ACC112 (cell line): ENCODE measurements at regions not wholly inside any gene's neighbourhood (a gene's known extent, or its start where the extent isn't known, plus 50 kb on each side); places are given as distances from the start of the nearest gene placed in this dataset.
"Not testable (repeated sequence)": the region's sequence is repeated elsewhere in the genome, so short reads cannot be mapped to it uniquely, and the experiment has no call there.

Experiments
- H2AFZ ChIP-seq: fragments of 200-600 bp; sonication (generic); one replicate; pipeline ENCODE4 v1.6.0; 2017; ENCODE audit warnings: antibody characterized with exemption, low read length; ENCODE audit not compliant: unreplicated experiment
- H3K27ac ChIP-seq: fragments of 200-600 bp; sonication (generic); 2 replicates; pipeline ENCODE4 v1.5.1; 2014; ENCODE audit warnings: low read depth, mild to moderate bottlenecking, antibody characterized with exemption, low read length, moderate library complexity
- H3K27me3 ChIP-seq: fragments of 200-600 bp; sonication (generic); 2 replicates; pipeline ENCODE4 v1.6.1; 2014; ENCODE audit warnings: mild to moderate bottlenecking, antibody characterized with exemption, low read length, moderate library complexity, mixed read lengths; ENCODE audit not compliant: insufficient read depth
- H3K36me3 ChIP-seq: fragments of 200-600 bp; sonication (generic); 2 replicates; pipeline ENCODE4 v1.6.1; 2016; ENCODE audit warnings: mild to moderate bottlenecking, antibody characterized with exemption, low read length, moderate library complexity, mixed read lengths; ENCODE audit not compliant: insufficient read depth
- H3K4me1 ChIP-seq: fragments of 200-600 bp; sonication (generic); one replicate; pipeline ENCODE4 v1.6.1; 2016; ENCODE audit warnings: low read length, mixed read lengths; ENCODE audit not compliant: insufficient read depth, unreplicated experiment, control insufficient read depth
- H3K4me3 ChIP-seq: fragments of 200-600 bp; sonication (generic); 2 replicates; pipeline ENCODE4 v1.5.1; 2014; ENCODE audit warnings: mild to moderate bottlenecking, low read depth, low read length
- H3K79me2 ChIP-seq: fragments of 200-600 bp; sonication (generic); one replicate; pipeline ENCODE4 v1.6.0; 2016; ENCODE audit warnings: low read length; ENCODE audit not compliant: control insufficient read depth, unreplicated experiment, insufficient read depth

DNA sequence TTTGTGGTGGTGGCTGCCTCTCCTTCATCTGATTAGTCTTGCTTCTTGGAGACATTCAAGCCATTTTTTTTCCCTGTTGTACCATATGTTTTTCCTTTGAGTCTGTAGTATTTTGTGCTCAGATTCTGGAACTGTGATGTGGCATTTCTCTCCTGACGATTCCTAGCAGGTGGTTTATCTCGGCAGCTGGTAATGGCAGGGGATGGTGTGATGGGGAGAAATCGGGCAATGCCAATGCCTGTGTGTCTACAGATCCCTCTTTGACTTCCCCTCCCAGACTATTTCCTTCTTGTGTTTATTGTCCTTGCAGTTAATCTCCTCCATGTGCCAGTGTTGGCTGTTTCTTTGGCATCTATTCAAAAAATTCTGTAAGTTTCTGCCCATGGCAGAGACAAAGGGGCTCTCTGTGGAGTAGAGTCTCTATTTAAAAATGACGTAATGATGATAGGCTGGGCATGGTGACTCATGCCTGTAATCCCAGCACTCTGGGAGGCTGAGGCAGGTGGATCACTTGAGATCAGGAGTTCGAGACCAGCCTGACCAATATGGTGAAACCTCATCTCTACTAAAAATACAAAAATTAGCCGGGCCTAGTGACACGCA lies 90.2 kb upstream of the ERCC4 start:
- no peaks in the 10 kb centered on the region for H3K4me1 ChIP-seq
- H2AFZ ChIP-seq: no peak overlapping the region

DNA sequence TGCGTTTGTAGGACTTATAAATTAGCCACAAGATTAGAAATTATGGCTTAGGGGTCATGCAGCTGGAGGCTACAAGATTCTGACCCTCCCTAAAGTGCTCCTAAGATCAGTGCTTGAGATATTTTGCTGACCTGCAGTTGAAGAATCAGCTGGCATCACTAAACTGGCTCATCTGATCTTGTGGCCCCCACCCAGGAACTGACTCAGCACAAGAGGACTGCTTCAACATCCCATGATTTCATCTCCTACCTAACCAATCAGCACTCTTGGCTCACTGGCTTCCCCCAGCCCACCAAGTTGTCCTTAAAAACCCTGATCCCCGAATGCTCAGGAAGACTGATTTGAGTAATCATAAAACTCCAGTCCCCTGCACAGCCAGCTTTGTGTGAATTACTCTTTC lies 86.4 kb upstream of the ERCC4 start:
- Histone ChIP-seq H3K27ac (no peak overlapping the region), H3K4me3 (no peak overlapping the region), H3K27me3 (no peaks in the 10 kb centered on the region; the same call in 1 of the 2 replicates), H3K79me2 (no peaks in the 10 kb centered on the region), H2AFZ (no peak overlapping the region), H3K36me3 (no peaks in the 10 kb centered on the region), H3K4me1 (no peaks in the 10 kb centered on the region)

More for the DNA sequence above, 90.2 kb upstream of the ERCC4 start:
- no peaks in the 10 kb centered on the region for H3K79me2 ChIP-seq
- H3K27me3 ChIP-seq: no peaks in the 10 kb centered on the region; the same call in 1 of the 2 replicates
- H3K27ac ChIP-seq: no peak overlapping the region
- H3K4me3 ChIP-seq: no peak overlapping the region
- H3K36me3 ChIP-seq: no peaks in the 10 kb centered on the region

DNA sequence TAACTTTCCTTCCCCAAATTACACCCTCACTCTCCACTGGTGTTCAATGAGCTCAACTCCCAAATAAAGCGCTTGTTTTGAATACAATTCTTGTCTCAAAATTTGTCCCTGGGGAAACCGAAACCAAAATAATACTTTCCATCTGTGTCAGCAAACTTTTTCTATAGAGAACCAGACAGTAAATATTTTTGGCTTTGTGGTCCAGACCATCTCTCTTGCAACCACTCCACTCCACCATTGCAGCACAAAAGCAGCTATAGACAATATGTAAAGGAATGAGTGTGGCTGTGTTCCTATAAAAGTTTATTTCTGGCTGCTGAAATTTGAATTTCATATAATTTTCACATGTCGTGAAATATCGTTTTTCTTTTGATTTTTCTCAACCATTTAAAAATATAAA lies 84.6 kb upstream of the ERCC4 start:
- no peak overlapping the region for H2AFZ ChIP-seq
- H3K4me1 ChIP-seq: no peaks in the 10 kb centered on the region
- H3K27ac ChIP-seq: no peak overlapping the region
- no peaks in the 10 kb centered on the region; the same call in 1 of the 2 replicates for H3K27me3 ChIP-seq
- H3K4me3 ChIP-seq: no peak overlapping the region
- H3K79me2 ChIP-seq: no peaks in the 10 kb centered on the region
- no peaks in the 10 kb centered on the region for H3K36me3 ChIP-seq

- H3K79me2 ChIP-seq: no peaks in the 10 kb centered on the region
- no peak overlapping the region for H3K27ac ChIP-seq
- H3K27me3 ChIP-seq: no peaks in the 10 kb centered on the region; the same call in 1 of the 2 replicates
- no peak overlapping the region for H2AFZ ChIP-seq
- H3K36me3 ChIP-seq: no peaks in the 10 kb centered on the region
- no peaks in the 10 kb centered on the region for H3K4me1 ChIP-seq
- H3K4me3 ChIP-seq: no peak overlapping the region
These were observed 83.8 kb upstream of the ERCC4 start for GRCh38 chr16:13835935-13836730.

DNA sequence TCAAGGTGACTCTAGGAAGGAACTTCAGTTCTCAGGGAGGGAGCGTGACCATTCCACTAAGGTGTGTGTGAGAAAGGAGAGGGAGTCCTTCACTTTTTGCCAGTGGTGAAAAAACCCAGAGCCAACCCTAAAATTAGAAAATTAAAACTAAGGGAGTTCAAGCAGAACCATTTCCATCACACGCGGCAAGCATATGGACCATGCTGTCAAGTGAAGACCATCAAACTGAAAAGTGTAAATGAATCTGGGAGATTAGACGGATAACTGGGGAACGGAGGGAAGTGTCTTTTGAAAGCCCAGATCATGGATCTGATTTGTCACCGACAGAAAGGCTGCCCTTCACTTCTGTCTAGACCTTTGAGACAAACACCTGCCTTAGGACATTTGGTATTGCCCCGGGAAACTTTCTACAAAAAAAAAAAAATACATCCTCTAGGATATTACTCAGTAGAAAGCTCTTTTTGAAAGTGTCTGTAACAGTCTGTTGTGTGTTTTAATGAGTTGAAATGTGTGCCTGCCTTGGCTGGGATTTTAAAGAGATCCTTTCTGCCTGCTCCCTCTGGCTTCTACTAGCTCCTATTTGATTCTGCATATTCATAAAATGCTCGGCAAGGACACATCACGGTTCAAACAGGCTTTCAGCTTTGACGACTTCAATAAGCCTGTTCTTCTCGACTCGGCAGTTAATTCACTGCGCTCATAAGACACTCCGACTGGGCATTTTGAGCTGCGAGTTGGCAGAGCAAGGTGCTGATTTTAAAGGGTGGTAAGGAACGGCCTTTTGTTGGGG lies 81.4 kb upstream of the ERCC4 start:
- Histone ChIP-seq H2AFZ (no peak overlapping the region), H3K36me3 (no peaks in the 10 kb centered on the region), H3K27me3 (no peaks in the 10 kb centered on the region; the same call in 1 of the 2 replicates), H3K4me1 (no peaks in the 10 kb centered on the region), H3K4me3 (no peak overlapping the region), H3K27ac (no peak overlapping the region), H3K79me2 (no peaks in the 10 kb centered on the region)

GRCh38 chr16:13839577-13839976 lies 80.4 kb upstream of the ERCC4 start:
- H3K27me3 ChIP-seq: no peaks in the 10 kb centered on the region; the same call in 1 of the 2 replicates
- no peaks in the 10 kb centered on the region for H3K36me3 ChIP-seq
- H3K79me2 ChIP-seq: no peaks in the 10 kb centered on the region
- H2AFZ ChIP-seq: no peak overlapping the region
- H3K27ac ChIP-seq: no peak overlapping the region
- H3K4me1 ChIP-seq: no peaks in the 10 kb centered on the region
- no peak overlapping the region for H3K4me3 ChIP-seq

- Histone ChIP-seq H3K4me1 (no peaks in the 10 kb centered on the region), H2AFZ (no peak overlapping the region), H3K79me2 (no peaks in the 10 kb centered on the region), H3K4me3 (no peak overlapping the region), H3K27me3 (peaks cover 9% of the 10 kb centered on the region; the same call in 1 of the 2 replicates), H3K36me3 (no peaks in the 10 kb centered on the region), H3K27ac (no peak overlapping the region)
These were observed 74.7 kb upstream of the ERCC4 start for GRCh38 chr16:13845232-13845631.

DNA sequence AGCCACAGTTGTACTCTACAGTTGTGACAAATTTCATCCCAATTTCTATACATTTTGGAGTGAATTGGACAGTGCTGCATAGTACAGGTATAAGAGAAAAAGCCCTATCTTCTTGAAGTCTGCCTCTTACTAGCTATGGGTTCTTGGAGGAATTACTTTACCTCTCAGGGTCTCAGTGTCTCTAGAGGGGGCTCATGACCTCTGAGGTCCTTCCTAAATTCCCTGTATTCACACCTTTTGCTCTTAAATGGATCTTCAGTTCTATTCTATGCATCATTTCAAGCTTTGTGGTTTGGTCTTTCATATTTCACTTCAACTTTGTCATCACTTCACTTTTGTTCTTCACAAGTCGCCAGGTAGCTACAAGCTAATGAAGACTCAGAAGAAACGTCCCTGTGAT lies 71.2 kb upstream of the ERCC4 start:
- no peaks in the 10 kb centered on the region for H3K4me1 ChIP-seq
- no peaks in the 10 kb centered on the region for H3K79me2 ChIP-seq
- no peak overlapping the region for H3K27ac ChIP-seq
- no peak overlapping the region for H2AFZ ChIP-seq
- H3K4me3 ChIP-seq: no peak overlapping the region
- no peaks in the 10 kb centered on the region for H3K36me3 ChIP-seq
- peaks cover 9% of the 10 kb centered on the region; the same call in 1 of the 2 replicates for H3K27me3 ChIP-seq

- H3K4me3 ChIP-seq, H3K27me3 ChIP-seq, H3K27ac ChIP-seq, H2AFZ ChIP-seq, H3K4me1 ChIP-seq, H3K79me2 ChIP-seq, H3K36me3 ChIP-seq: not testable (repeated sequence)
These were observed 69.8 kb upstream of the ERCC4 start for GRCh38 chr16:13850173-13850572.

- Histone ChIP-seq H3K27me3 (peaks cover 10% of the 10 kb centered on the region), H3K36me3 (no peaks in the 10 kb centered on the region), H3K27ac (no peak overlapping the region), H2AFZ (no peak overlapping the region), H3K79me2 (no peaks in the 10 kb centered on the region), H3K4me3 (no peak overlapping the region), H3K4me1 (no peaks in the 10 kb centered on the region)
These were observed 67.1 kb upstream of the ERCC4 start for GRCh38 chr16:13852827-13853226.
